Panc1 (cell line): ENCODE measurements at regions not wholly inside any gene's neighbourhood (a gene's known extent, or its start where the extent isn't known, plus 50 kb on each side); places are given as distances from the start of the nearest gene placed in this dataset.

Source experiments
- CTCF ChIP-seq: fragments of 450-650 bp; IDR thresholded peaks from 2 replicates; pipeline ENCODE4 v1.5.1; 2017; ENCODE audit warnings: mild to moderate bottlenecking
- POLR2AphosphoS5 ChIP-seq: IDR thresholded peaks from 2 replicates; pipeline ENCODE4 v1.6.1; 2012; ENCODE audit warnings: mild to moderate bottlenecking, low read depth, low read length, moderate library complexity
- REST ChIP-seq, 2 experiments: IDR thresholded peaks; 2 replicates each; pipeline ENCODE4 v1.6.1; 2011 to 2012; ENCODE audit warnings: low read depth in 2 of 2, control low read depth in 1 of 2, low read length in 1 of 2, mild to moderate bottlenecking in 1 of 2, moderate library complexity in 1 of 2; ENCODE audit not compliant: insufficient read depth in 1 of 2
- TCF7L2 ChIP-seq: IDR thresholded peaks from 2 replicates; pipeline ENCODE4 v1.6.1; 2011; ENCODE audit warnings: mild to moderate bottlenecking, low read depth, low read length, inconsistent platforms

- TF ChIP-seq CTCF: no peak
- no peak for TF ChIP-seq REST (IDR thresholded peaks at IDR 0.05; ENCODE audit: insufficient read depth in 1 of 2, low read depth in 2 of 2, low read length in 1 of 2)
- TF ChIP-seq POLR2AphosphoS5: no peak
- no peak for TF ChIP-seq TCF7L2
These were observed 77.2 kb upstream of the ANKRD10 start for GRCh38 chr13:110991991-110992508.
